Brain pericyte (primary cell): ENCODE measurements at regions not wholly inside any gene's neighbourhood (a gene's known extent, or its start where the extent isn't known, plus 50 kb on each side); places are given as distances from the start of the nearest gene placed in this dataset.

Experiments
- DNase-seq: peaks from one replicate; pipeline ENCODE4 v3.0.0-alpha.2; 2012; ENCODE audit warnings: low read depth, low spot score

- no peak for DNase-seq
These were observed 53.9 kb upstream of the IRX3 start for GRCh38 chr16:54340531-54340930.

- no peak for DNase-seq
These were observed 50.1 kb upstream of the IRX3 start for GRCh38 chr16:54336631-54337204.
